H1 (cell line): ENCODE measurements at regions not wholly inside any gene's neighbourhood (a gene's known extent, or its start where the extent isn't known, plus 50 kb on each side); places are given as distances from the start of the nearest gene placed in this dataset.

Experiments
- ATF3 ChIP-seq: IDR thresholded peaks from 2 replicates; pipeline ENCODE4 v1.6.1; 2011; ENCODE audit warnings: low read depth, mild to moderate bottlenecking, low read length; ENCODE audit not compliant: insufficient read depth
- EZH2 ChIP-seq: fragments of 200-600 bp; sonication (generic); IDR thresholded peaks from 2 replicates; pipeline ENCODE4 v1.7.1; 2012; ENCODE audit warnings: low read depth, mild to moderate bottlenecking, moderate library complexity, low read length, inconsistent platforms; ENCODE audit not compliant: severe bottlenecking
- GABPA ChIP-seq: IDR thresholded peaks from 2 replicates; pipeline ENCODE4 v1.6.1; 2011; ENCODE audit warnings: mild to moderate bottlenecking, low read length, moderate library complexity, borderline replicate concordance; ENCODE audit not compliant: insufficient read depth
- HDAC2 ChIP-seq, 2 experiments: fragments of 300-600 bp in 1 of 2; sonication (generic) in 1 of 2; IDR thresholded peaks; 2 replicates each; pipeline ENCODE4 v1.6.1; 2011 to 2012; ENCODE audit warnings: low read depth in 2 of 2, low read length in 2 of 2, mild to moderate bottlenecking in 2 of 2, moderate library complexity in 2 of 2, borderline replicate concordance in 1 of 2, inconsistent platforms in 1 of 2
- MAFK ChIP-seq: IDR thresholded peaks from 2 replicates; pipeline ENCODE4 v1.6.1; 2012; ENCODE audit warnings: low read depth, mild to moderate bottlenecking, improper control_type of control experiment, low read length
- YY1 ChIP-seq: IDR thresholded peaks from 2 replicates; pipeline ENCODE4 v1.6.1; 2011; ENCODE audit warnings: low read depth, mild to moderate bottlenecking, low read length
- TF ChIP-seq, protein P1 (sequence below): fragments of 300-600 bp; sonication (generic); IDR thresholded peaks from 2 replicates; pipeline ENCODE4 v1.7.1; 2012; ENCODE audit warnings: low read length, moderate library complexity, mild to moderate bottlenecking, inconsistent platforms; ENCODE audit not compliant: insufficient replicate concordance
- TF ChIP-seq, protein P2 (sequence below): IDR thresholded peaks from 2 replicates; pipeline ENCODE4 v1.6.1; 2011; ENCODE audit warnings: low read length, improper control_type of control experiment

DNA sequence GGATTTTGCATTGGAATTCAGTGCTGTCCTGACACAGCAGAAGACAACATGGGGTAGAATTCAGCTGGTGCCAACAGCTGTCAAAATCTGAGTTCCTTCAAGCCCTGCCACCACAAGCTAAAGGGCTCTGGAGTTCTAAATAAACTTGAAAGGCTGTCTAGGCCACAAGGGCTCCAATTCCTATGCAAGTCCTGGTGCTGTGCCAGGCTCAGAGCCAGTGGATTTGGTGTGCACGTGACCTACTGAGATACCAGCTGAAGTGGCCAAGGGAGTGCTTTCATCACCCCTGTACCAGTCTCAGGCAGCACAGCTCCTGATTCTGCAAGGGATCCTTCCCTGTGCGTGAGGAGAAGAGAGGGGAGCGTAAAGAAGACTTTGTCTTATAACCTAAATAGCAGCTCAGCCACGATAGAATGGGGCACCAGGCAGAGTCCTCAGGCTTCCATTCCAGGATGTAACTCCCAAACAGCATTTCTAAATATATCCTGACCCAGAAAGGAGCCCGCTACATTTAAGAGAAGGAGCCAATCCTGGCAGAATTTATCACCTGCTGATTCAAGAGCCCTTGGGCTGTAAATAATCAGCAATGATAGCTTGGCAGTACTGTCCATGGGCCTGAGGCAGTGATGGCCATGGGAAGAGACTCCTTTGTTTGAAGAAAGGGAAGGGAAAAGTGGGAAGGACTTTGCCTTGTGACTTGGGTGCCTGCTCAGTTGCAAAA, 881.2 kb upstream of the EPHA7 start (continued):
- TF ChIP-seq, protein P1, sequence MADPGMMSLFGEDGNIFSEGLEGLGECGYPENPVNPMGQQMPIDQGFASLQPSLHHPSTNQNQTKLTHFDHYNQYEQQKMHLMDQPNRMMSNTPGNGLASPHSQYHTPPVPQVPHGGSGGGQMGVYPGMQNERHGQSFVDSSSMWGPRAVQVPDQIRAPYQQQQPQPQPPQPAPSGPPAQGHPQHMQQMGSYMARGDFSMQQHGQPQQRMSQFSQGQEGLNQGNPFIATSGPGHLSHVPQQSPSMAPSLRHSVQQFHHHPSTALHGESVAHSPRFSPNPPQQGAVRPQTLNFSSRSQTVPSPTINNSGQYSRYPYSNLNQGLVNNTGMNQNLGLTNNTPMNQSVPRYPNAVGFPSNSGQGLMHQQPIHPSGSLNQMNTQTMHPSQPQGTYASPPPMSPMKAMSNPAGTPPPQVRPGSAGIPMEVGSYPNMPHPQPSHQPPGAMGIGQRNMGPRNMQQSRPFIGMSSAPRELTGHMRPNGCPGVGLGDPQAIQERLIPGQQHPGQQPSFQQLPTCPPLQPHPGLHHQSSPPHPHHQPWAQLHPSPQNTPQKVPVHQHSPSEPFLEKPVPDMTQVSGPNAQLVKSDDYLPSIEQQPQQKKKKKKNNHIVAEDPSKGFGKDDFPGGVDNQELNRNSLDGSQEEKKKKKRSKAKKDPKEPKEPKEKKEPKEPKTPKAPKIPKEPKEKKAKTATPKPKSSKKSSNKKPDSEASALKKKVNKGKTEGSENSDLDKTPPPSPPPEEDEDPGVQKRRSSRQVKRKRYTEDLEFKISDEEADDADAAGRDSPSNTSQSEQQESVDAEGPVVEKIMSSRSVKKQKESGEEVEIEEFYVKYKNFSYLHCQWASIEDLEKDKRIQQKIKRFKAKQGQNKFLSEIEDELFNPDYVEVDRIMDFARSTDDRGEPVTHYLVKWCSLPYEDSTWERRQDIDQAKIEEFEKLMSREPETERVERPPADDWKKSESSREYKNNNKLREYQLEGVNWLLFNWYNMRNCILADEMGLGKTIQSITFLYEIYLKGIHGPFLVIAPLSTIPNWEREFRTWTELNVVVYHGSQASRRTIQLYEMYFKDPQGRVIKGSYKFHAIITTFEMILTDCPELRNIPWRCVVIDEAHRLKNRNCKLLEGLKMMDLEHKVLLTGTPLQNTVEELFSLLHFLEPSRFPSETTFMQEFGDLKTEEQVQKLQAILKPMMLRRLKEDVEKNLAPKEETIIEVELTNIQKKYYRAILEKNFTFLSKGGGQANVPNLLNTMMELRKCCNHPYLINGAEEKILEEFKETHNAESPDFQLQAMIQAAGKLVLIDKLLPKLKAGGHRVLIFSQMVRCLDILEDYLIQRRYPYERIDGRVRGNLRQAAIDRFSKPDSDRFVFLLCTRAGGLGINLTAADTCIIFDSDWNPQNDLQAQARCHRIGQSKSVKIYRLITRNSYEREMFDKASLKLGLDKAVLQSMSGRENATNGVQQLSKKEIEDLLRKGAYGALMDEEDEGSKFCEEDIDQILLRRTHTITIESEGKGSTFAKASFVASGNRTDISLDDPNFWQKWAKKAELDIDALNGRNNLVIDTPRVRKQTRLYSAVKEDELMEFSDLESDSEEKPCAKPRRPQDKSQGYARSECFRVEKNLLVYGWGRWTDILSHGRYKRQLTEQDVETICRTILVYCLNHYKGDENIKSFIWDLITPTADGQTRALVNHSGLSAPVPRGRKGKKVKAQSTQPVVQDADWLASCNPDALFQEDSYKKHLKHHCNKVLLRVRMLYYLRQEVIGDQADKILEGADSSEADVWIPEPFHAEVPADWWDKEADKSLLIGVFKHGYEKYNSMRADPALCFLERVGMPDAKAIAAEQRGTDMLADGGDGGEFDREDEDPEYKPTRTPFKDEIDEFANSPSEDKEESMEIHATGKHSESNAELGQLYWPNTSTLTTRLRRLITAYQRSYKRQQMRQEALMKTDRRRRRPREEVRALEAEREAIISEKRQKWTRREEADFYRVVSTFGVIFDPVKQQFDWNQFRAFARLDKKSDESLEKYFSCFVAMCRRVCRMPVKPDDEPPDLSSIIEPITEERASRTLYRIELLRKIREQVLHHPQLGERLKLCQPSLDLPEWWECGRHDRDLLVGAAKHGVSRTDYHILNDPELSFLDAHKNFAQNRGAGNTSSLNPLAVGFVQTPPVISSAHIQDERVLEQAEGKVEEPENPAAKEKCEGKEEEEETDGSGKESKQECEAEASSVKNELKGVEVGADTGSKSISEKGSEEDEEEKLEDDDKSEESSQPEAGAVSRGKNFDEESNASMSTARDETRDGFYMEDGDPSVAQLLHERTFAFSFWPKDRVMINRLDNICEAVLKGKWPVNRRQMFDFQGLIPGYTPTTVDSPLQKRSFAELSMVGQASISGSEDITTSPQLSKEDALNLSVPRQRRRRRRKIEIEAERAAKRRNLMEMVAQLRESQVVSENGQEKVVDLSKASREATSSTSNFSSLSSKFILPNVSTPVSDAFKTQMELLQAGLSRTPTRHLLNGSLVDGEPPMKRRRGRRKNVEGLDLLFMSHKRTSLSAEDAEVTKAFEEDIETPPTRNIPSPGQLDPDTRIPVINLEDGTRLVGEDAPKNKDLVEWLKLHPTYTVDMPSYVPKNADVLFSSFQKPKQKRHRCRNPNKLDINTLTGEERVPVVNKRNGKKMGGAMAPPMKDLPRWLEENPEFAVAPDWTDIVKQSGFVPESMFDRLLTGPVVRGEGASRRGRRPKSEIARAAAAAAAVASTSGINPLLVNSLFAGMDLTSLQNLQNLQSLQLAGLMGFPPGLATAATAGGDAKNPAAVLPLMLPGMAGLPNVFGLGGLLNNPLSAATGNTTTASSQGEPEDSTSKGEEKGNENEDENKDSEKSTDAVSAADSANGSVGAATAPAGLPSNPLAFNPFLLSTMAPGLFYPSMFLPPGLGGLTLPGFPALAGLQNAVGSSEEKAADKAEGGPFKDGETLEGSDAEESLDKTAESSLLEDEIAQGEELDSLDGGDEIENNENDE = no peak
- TF ChIP-seq GABPA (no peak), HDAC2 (IDR thresholded peaks at IDR 0.05; ENCODE audit: borderline replicate concordance in 1 of 2, low read depth in 2 of 2, low read length in 2 of 2) (no peak), EZH2 (no peak), ATF3 (no peak), YY1 (no peak), MAFK (no peak)
- TF ChIP-seq, protein P2, sequence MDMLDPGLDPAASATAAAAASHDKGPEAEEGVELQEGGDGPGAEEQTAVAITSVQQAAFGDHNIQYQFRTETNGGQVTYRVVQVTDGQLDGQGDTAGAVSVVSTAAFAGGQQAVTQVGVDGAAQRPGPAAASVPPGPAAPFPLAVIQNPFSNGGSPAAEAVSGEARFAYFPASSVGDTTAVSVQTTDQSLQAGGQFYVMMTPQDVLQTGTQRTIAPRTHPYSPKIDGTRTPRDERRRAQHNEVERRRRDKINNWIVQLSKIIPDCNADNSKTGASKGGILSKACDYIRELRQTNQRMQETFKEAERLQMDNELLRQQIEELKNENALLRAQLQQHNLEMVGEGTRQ = no peak
